Activated CD8-positive, alpha-beta memory T cell treated with anti-CD3 and anti-CD28 coated beads, Interleukin-2, amount 50 U/mL, for 48 hours (primary cell): ENCODE measurements at regions not wholly inside any gene's neighbourhood (a gene's known extent, or its start where the extent isn't known, plus 50 kb on each side); places are given as distances from the start of the nearest gene placed in this dataset.

Experiments used
- DNase-seq: peaks from one replicate; pipeline ENCODE4 v3.0.0-alpha.2; 2020

DNA sequence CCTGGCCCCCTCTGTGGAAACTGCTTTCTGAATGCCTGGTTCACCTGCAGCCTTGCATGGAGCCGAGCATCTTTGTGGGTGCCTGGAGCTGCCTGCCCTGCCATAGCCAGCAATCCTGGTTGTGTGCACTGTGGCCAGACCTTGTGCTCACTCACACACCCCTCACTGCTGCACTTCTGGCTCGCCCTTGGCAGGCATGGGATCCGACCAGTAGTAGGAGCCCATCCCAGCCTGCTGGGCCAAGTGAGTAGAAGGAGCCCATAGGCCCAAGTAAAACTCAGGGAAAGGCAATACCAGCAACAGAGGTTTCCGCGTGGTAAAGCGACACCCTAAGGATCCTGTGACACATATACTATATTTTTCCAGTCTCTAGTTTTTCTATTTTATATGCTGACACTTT is 270.0 kb upstream of the NAV3 start:
- no peak for DNase-seq

DNA sequence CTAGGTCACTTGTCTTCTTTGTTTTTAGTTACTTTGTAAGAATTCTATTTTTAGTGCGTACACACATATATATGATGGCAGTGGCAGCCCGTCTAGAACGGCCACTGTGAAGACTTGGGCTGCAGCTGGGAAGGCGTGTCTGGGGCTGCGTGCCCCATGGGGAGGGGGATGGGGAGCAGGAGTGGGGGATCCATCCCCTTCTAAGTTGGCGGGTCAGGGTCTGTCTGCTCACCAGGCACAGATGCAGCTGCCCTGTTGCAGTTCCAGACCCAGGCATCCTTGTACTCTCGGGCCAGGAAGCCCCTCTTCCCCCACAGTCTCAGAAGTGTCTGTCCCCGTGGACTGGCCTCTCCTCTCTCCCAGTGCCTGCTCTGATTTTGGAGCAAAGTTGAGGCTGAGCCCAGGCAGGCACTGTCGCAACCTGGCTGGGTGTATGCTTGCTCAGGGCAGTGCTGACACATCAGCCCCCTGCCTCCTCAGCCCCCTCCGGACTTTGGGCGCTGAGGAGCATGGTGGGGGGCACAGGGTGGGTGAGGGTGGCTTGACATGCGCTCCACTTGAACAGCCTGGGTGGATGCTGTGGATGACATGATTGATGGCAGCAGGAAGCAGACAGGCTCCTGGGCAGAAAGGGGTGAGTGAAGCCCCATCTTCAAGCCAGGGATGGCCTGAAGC is 271.2 kb upstream of the NAV3 start:
- no peak for DNase-seq

DNA sequence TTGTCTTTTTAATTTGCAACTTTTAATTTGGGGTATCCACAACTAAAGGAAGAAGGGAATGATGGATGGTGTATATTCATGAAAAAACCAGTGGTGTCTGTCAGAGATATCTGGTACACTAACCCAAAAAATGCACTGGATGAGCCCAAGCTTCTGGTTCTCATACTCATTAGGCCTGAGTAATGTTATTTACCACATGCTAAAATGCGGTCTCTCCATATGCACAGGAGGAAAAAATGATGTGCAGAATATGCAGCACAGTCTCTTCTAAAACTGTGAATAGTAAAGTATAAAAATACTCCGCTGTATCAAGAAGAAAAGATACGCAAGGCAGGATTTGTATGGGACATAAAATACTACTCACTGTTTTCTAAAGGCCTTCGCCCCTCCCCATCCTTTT is 275.6 kb upstream of the NAV3 start:
- no peak for DNase-seq

DNA sequence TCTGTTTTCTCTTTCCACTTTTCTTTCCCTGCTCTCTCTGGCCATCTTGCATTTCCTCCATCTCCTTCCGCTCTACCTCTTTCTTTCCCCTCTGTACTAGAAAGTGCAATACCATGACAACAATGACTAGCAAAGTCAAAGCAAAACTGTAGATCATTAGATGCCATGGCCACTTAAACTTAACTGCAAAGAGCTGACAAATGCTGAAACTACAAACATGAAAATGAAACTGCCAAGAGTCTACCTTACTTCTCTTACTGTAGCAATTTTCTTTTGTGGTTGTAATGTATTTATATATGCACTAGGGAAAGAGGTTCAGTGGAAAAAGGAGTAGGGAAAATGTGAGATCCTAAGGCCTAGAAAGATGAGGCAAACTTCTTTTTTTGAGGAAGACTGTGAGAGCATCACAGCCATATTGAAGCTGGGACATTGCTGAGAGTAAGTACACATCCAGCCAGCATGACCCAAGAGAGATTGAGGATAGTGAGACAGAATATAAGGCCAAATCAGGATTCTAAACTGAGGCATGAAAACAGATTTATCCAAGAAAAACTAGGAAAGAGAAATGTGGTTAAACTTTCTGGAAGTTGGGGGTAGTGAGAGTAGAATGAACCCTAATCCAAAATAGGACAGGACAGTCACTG is 276.6 kb upstream of the NAV3 start:
- DNase-seq, result no peak

DNA sequence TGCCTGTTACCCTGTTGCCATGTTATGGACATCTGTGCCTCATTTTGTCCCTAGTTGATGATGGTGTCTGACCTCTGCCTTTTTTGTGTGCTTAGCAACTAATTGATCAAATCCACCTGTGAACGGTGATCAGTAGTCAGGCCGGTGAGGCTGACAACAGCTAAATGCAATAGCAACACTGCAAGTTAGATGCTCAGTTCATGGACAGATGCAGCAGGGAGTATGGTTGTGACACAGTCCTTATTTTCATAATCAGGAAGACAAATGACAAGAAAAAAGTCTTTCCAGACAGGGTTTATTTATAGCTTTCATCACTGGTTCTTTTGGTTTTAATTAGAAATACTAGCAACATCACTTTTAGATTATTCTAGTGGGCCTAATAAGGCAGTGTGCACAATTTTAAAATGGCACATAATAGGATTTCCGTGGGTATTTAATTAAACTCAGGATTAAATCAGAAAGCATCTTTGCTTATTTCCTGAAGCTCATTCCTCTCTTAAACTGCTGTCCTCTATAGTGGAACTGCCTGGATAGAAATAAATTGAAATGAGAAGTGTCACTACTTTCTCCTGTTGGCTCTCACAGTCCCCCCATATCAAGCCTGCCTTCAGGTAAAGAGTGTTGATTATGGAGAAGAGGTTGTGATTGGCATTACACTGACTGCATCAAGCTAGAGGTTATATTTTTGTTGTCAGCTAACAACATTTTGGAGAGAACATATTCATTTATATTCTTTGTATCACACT is 281.1 kb upstream of the NAV3 start:
- DNase-seq, result no peak

DNA sequence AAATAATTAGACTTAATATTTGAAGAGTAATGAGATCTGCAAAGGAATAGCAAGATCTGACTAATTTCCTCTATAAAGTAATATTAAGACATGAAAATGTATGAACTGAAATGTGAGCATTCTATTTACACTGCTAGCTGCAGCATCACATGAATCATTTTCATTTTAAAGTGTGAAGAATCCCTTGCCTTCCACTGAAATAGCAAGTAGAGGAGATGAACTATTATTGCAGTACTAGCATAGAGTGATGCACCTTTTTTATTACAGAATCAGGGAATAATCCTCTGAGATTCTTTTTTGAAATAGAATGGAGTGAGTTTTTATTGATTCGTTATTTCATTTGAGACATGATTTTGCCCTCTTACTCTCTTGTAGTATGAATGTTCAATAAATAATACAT is 281.9 kb upstream of the NAV3 start:
- no peak for DNase-seq

DNA sequence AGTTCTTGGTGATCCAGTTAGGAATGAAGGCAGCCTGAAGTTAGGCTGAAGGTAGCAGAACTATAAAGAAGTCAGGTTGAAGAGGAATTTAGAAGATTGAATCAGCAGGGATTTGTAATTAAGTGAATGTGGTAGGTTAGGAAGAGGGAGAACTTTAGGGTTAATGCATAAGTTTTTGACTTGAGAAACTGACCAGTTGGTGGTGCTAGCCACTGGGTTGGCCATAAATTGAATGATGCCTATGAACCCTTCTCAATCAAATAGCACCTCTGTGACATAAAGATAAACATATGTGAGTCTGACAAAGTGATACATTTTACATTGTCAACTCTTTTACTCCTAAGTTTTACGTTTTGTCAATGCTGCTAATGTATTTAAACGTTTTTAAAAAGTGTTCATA is 290.6 kb upstream of the NAV3 start:
- DNase-seq, result no peak

DNA sequence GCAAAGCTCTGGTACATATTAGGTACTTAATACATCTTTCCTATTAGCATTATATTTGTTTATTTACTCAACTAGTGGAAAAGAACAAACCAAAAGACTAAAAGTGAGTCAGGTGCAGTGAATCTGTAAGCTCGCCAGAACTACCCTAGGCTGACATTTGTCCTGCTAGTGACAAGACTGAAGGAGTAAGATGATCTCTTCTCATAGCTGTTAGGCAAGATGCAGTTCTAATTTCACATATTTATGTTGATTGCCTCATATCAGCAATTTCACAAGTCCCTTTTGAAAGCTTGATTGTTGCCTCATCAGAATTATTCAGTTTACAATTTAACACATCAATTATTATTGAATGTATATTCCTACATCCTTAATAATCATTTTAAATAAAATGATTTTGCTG is 293.0 kb upstream of the NAV3 start:
- no peak for DNase-seq

DNA sequence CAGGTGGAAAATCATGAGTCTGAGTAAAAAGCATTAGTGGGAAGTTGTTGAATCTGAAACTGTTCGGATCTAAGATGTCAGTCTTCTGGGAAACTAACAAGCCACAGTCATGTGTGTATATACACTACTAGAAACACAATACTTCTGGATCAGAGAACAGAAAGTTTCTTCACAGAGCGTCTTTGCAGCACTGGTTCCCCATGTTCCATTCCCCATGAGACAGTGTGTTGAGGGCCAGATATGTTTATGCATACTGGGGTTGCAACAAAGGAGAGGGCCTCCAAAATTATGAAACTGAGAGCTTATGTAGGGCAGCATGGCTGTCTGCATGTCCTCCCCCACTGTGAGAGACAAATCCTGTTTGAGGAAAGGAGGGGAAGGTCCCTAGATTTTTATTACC is 295.0 kb upstream of the NAV3 start:
- no peak for DNase-seq

DNA sequence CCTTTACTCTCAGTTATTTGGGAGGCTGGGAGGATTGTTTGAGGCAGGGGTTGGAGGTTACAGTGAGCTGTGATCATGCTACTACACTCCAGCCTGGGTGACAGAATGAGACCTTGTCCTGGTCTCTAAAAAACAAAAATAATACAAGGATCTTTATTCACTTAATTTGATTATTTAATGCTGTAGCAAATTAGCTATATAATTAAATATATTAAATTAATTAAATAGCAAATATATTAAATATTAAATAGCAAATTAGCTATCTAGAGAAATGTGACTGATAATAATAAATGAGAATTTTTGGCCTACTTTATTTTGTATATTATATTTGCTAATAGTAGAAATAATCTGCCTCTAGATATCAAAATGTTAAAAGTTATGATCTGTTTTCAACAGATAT is 298.8 kb upstream of the NAV3 start:
- DNase-seq, result no peak

DNA sequence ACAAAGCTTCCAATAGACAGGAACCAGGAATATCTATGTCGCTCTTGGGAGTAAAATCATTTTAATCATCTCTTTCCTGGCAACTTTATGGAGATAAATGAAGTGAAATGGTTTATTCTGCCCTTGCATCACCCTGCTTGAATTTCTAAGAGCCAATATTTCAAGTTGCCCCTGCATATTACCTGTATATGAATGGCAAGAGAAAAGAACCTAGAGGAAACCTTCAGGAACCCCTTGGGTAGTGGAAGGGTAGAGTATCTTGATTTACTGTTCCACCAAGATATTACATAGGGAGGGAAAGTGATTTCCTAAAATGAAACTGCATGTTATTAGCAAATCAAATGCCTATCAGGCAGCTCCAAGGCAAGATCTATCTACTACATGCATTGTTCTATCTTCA is 308.4 kb upstream of the NAV3 start:
- DNase-seq, result no peak

DNA sequence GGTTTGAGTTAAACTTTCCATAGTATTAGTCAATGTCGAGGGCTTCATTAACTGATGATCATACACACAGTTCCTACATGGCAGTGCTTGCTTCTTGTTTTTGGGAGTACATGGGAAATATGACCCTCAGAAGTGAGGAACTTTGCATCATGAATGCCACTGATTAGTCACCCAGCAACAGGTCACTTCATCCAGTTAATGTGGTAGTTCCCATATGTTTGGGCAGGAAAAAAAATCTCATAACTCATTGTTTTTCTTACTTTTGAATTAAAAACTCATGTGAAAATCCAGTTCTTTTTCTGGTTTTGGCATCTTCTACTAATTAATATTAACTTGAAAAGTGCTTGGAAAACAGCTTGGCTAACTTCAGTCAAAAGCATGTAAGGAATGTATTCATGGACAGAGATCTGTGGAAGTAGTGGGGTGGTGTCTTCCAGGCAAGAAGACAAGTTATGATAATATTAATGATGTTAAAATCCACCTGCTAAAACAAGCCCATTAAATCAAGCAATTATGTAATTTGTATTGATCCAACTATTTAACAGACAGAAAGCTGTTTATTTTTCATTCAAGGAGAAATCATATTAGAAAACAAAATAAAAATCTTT is 309.1 kb upstream of the NAV3 start:
- no peak for DNase-seq

DNA sequence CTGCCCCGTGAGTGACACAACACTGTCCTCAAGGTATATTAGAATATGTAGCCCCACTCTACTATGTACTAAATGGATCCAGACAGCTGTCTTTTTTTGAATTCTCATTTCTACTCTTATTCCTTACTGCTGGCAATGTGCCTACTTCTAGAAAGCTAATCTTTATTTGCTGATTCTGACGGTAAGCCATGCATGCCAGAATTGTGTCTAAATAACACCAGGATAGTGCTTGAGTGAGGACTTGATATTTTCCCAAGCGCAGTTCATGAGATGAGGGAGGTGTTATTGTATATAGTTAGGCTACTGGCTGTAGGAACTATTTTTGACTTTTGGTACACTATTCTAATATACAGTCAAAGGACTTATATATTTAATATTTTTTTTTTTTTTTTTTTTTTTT is 316.2 kb upstream of the NAV3 start:
- DNase-seq, result no peak

DNA sequence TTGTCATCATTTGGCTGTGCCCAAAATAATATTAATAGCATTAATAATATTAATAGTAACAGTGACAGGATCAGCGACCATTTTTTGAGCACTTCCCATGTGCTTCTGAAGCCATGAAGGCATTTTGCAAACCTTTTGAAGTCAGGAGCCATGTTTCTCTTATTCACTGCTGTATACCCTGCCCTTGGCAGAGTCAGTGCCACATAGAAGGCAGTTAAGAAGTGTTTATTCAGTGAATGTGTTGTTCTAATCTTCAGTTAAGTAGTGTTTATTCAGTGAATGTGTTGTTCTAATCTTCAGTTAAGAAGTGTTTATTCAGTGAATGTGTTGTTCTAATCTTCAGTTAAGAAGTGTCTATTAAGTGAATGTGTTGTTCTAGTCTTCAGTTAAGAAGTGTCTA is 319.7 kb upstream of the NAV3 start:
- no peak for DNase-seq

DNA sequence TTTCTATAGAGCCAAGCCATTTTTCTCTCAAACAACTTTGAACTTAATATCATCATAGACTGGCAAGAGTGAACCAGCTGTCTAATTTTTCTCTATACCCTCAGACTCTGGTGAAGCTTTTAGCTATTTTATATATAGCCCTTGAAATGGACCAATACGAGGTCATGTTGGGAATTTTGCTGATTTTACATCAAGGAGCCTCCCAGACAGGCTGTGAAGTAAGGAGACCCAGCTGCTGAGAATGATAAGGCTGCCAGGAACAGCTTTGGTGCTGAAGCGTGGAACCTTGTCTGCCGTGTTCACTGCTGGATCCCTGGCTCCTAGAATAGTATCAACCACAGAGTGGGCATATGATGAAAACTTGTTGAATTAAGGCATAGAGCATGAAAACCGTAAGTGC is 326.2 kb upstream of the NAV3 start:
- no peak for DNase-seq

DNA sequence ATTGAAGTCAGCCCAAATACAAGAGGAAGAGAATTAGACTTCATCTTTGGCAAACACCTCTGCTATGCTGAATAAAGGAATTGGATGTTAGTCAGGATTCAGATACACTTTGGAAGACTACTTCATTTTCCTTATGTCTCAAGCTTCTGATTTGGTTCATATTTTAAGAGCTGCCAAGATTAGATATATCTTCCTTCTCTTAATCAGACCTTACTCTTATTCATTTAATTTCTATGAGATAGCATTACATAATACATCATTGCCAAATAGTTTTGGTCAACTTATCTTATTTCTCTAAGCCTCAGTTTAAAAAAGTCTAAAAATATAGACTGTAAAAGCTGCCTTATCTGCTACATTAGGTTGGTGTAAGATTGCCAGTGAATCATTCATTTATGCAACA is 330.6 kb upstream of the NAV3 start:
- no peak for DNase-seq

DNA sequence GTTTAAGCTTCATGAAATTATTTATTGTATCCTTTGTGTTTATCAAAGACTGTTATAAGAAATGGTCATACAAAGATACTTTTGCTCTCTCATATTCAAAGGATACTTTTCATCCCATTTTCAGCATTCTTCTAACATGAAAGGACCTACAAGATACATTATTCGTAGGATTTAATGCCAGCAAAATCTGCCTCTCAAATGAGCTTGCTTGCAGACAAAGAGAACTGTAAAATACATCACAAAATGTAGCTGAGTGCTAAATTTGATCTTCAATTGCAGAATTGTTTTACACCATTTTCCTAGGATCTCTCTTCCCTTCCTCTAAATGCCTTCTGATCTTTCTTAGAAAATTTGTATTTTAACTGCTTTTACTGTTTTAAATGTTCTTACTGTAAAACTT is 333.0 kb upstream of the NAV3 start:
- no peak for DNase-seq

DNA sequence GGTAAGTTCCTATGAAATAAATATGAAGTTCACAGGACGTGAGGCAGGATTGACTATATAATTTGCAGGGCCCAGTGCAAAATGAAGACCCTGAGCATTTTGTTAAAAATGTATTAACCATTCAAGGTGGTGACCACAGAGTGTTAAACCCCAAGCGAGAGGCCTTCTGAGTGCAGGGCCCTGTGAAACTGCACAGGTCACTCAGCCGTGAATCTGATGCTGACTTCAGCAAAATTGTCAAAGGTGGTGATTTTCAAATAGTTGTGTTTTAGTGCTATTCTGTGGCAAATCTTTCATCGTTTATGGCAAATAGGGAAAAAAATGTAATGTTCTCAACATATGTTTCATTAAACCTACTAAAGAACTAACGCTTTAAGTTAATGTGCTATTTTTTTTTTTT is 334.0 kb upstream of the NAV3 start:
- DNase-seq, result no peak

DNA sequence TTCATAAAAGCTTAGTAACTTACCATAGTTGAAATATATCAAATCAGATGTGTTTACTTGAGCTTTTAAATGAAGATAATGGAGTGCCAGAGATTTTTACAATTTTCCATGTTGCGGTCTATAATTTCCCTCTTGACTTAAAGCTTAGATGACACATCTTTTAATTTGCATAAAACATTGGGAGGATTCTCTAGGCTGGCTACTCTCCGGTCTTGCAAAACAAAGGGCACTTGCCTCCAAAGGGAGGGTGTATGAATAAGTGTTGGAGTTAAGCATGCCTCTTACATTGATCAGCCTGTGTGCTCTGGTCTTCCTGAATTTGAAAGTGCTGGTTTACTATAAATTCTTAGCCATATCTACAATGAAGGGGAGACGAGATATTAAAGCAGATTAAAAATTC is 336.4 kb upstream of the NAV3 start:
- DNase-seq, result no peak

DNA sequence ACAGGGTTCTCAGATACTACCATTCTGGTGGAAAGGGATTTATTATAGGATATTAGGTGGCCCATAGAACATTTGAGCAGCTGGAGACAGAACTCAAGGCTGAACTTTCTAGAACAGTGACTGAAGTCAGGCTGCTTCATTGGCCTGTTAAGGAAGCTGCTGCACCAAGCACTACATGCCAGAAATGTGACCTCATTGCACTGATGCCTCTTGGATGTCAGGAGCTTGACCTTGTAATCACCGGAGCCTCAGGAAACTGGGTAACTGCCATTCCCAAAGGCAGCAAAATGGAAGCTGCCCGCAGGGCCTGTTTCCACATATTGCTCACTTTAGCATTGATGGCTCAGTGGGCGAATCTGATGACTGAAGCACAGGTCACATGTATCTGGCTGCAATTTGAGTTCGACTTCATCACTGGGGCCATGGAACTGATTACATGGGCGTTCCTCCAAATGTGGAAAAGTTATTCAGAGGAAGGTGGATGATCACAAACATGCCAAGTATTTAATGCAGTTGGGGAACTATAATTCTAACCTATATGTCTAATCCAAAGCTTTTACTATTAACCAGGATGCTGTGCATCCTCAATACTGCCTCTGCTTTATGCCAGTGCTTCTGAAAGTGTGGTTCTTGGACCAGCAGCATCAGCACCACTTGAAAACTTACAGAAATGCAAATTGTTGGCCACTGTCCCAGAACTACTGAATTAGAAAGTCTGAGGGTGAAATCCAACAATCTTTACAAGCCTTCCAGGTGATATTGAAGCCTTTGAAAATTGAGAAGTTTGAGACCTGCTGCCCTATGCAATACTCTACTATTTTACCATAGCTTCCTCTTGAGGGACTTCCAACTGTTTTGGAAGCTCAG is 337.2 kb upstream of the NAV3 start:
- DNase-seq, result no peak

DNA sequence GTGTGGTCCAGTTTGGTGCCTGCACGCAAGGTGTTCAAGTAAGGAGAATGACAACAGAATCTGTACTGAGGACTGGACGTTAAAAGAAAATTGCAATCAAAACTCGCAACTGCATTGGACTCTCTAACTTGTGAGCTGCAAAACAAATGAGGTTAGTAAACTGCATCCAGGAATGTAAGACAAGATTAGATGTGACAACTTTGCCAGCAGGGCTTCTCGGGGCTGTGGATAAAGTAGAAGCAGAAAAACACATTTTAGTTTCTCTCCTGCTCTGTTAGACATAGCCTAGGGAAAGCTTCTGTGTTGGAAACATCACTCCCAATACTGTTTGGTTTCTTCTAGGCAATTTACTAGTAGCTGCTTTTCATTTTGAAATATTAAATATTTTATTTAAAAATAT is 338.2 kb upstream of the NAV3 start:
- no peak for DNase-seq

DNA sequence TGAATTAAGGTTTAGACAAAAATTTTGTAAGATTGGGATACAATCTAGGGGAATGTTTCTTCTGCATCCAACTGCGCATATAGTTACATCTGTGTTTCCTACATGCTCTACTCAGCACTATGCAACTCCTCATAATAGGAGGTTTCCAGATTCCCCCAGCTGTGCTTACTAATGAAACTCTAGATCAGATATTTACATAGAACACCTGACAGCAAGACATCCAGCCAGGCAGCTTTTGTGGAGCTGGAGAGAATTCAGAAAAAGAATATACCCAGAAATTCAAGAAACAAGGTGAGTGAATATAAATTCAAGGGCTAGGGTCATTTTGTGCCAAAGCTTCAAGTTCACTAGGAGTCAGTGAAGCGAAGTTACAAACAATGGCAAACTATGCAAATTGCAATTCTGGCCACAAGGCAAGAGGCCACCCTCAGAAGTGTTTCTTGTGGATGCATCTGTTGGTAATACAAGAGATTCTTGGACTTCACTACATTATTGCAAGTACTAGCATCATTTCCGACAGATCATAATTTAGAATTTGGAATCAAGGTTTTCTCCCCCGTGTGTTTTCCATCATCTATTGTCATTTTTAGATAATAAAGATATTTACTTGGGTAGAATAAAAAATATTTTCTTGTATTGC is 341.2 kb upstream of the NAV3 start:
- no peak for DNase-seq
